ENCODE measurements at regions not wholly inside any gene's neighbourhood (a gene's known extent, or its start where the extent isn't known, plus 50 kb on each side); places are given as distances from the start of the nearest gene placed in this dataset.

GRCh38 chr12:115517913-115518312, 759.6 kb downstream of the MED13L start:
- Histone ChIP-seq H3K4me1 (ENCODE audit: control insufficient read depth in 1 of 2, insufficient read depth in 2 of 2, low read length in 2 of 2) (no peaks in the 10 kb centered on the region), H3K27ac (ENCODE audit: low read depth, low read length) (no peak overlapping the region), H3K27me3 (ENCODE audit: control insufficient read depth in 1 of 2, insufficient read depth in 2 of 2, low read length in 2 of 2) (no peaks in the 10 kb centered on the region), H3K9me3 (ENCODE audit: control insufficient read depth in 1 of 2, low read length in 2 of 2) (peaks cover 2 to 11% of the 10 kb centered on the region in 2 donors), H3K36me3 (ENCODE audit: control insufficient read depth in 1 of 2, insufficient read depth in 2 of 2, low read length in 2 of 2) (no peaks in the 10 kb centered on the region), H3K9ac (ENCODE audit: low read depth in 1 of 2, low read length in 2 of 2) (no peak overlapping the region), H3K4me3 (ENCODE audit: low read depth in 1 of 2, low read length in 2 of 2) (no peak overlapping the region)

- Histone ChIP-seq H3K36me3 (ENCODE audit: control insufficient read depth in 1 of 2, insufficient read depth in 2 of 2, low read length in 2 of 2) (no peaks in the 10 kb centered on the region), H3K4me1 (ENCODE audit: control insufficient read depth in 1 of 2, insufficient read depth in 2 of 2, low read length in 2 of 2) (peaks cover 0 to 2% of the 10 kb centered on the region in 2 donors), H3K9ac (ENCODE audit: low read depth in 1 of 2, low read length in 2 of 2) (no peak overlapping the region), H3K27ac (ENCODE audit: low read depth, low read length) (no peak overlapping the region), H3K27me3 (ENCODE audit: control insufficient read depth in 1 of 2, insufficient read depth in 2 of 2, low read length in 2 of 2) (no peaks in the 10 kb centered on the region), H3K4me3 (ENCODE audit: low read depth in 1 of 2, low read length in 2 of 2) (no peak overlapping the region), H3K9me3 (ENCODE audit: control insufficient read depth in 1 of 2, low read length in 2 of 2) (peaks cover 2 to 6% of the 10 kb centered on the region in 2 donors)
Measured at GRCh38 chr12:115511986-115512711, 765.3 kb downstream of the MED13L start.

- no peak overlapping the region for H3K4me3 ChIP-seq (ENCODE audit: low read depth in 1 of 2, low read length in 2 of 2)
- no peaks in the 10 kb centered on the region for H3K27me3 ChIP-seq (ENCODE audit: control insufficient read depth in 1 of 2, insufficient read depth in 2 of 2, low read length in 2 of 2)
- H3K9me3 ChIP-seq (ENCODE audit: control insufficient read depth in 1 of 2, low read length in 2 of 2) = peaks cover 2 to 6% of the 10 kb centered on the region in 2 donors
- no peaks in the 10 kb centered on the region for H3K36me3 ChIP-seq (ENCODE audit: control insufficient read depth in 1 of 2, insufficient read depth in 2 of 2, low read length in 2 of 2)
- H3K9ac ChIP-seq (ENCODE audit: low read depth in 1 of 2, low read length in 2 of 2) = no peak overlapping the region
- no peak overlapping the region for H3K27ac ChIP-seq (ENCODE audit: low read depth, low read length)
- H3K4me1 ChIP-seq (ENCODE audit: control insufficient read depth in 1 of 2, insufficient read depth in 2 of 2, low read length in 2 of 2) = peaks cover 5 to 9% of the 10 kb centered on the region in 2 donors
Measured at GRCh38 chr12:115511305-115511704, 766.2 kb downstream of the MED13L start.

- peaks cover 5 to 9% of the 10 kb centered on the region in 2 donors for H3K4me1 ChIP-seq (ENCODE audit: control insufficient read depth in 1 of 2, insufficient read depth in 2 of 2, low read length in 2 of 2)
- H3K36me3 ChIP-seq (ENCODE audit: control insufficient read depth in 1 of 2, insufficient read depth in 2 of 2, low read length in 2 of 2) = no peaks in the 10 kb centered on the region
- H3K27me3 ChIP-seq (ENCODE audit: control insufficient read depth in 1 of 2, insufficient read depth in 2 of 2, low read length in 2 of 2) = no peaks in the 10 kb centered on the region
- H3K9me3 ChIP-seq (ENCODE audit: control insufficient read depth in 1 of 2, low read length in 2 of 2) = peaks cover 2 to 6% of the 10 kb centered on the region in 2 donors
- H3K4me3 ChIP-seq (ENCODE audit: low read depth in 1 of 2, low read length in 2 of 2) = no peak overlapping the region
- H3K27ac ChIP-seq (ENCODE audit: low read depth, low read length) = no peak overlapping the region
- H3K9ac ChIP-seq (ENCODE audit: low read depth in 1 of 2, low read length in 2 of 2) = no peak overlapping the region
Measured at GRCh38 chr12:115508990-115509389, 768.5 kb downstream of the MED13L start.

- H3K27ac ChIP-seq (ENCODE audit: low read depth, low read length) = no peak overlapping the region
- H3K4me1 ChIP-seq (ENCODE audit: control insufficient read depth in 1 of 2, insufficient read depth in 2 of 2, low read length in 2 of 2) = peaks cover 5 to 9% of the 10 kb centered on the region in 2 donors
- H3K9me3 ChIP-seq (ENCODE audit: control insufficient read depth in 1 of 2, low read length in 2 of 2) = peaks cover 2% of the 10 kb centered on the region in 2 donors
- no peak overlapping the region for H3K9ac ChIP-seq (ENCODE audit: low read depth in 1 of 2, low read length in 2 of 2)
- H3K27me3 ChIP-seq (ENCODE audit: control insufficient read depth in 1 of 2, insufficient read depth in 2 of 2, low read length in 2 of 2) = no peaks in the 10 kb centered on the region
- no peaks in the 10 kb centered on the region for H3K36me3 ChIP-seq (ENCODE audit: control insufficient read depth in 1 of 2, insufficient read depth in 2 of 2, low read length in 2 of 2)
- no peak overlapping the region for H3K4me3 ChIP-seq (ENCODE audit: low read depth in 1 of 2, low read length in 2 of 2)
Measured at GRCh38 chr12:115507951-115508722, 769.4 kb downstream of the MED13L start.

- no peaks in the 10 kb centered on the region for H3K27me3 ChIP-seq (ENCODE audit: control insufficient read depth in 1 of 2, insufficient read depth in 2 of 2, low read length in 2 of 2)
- H3K36me3 ChIP-seq (ENCODE audit: control insufficient read depth in 1 of 2, insufficient read depth in 2 of 2, low read length in 2 of 2) = no peaks in the 10 kb centered on the region
- no peak overlapping the region for H3K27ac ChIP-seq (ENCODE audit: low read depth, low read length)
- H3K9ac ChIP-seq (ENCODE audit: low read depth in 1 of 2, low read length in 2 of 2) = no peak overlapping the region
- peaks cover 5 to 9% of the 10 kb centered on the region in 2 donors for H3K4me1 ChIP-seq (ENCODE audit: control insufficient read depth in 1 of 2, insufficient read depth in 2 of 2, low read length in 2 of 2)
- H3K9me3 ChIP-seq (ENCODE audit: control insufficient read depth in 1 of 2, low read length in 2 of 2) = peaks cover 0 to 2% of the 10 kb centered on the region in 2 donors
- no peak overlapping the region for H3K4me3 ChIP-seq (ENCODE audit: low read depth in 1 of 2, low read length in 2 of 2)
Measured at GRCh38 chr12:115507560-115507889, 770.0 kb downstream of the MED13L start.

- Histone ChIP-seq H3K27ac (ENCODE audit: low read depth, low read length) (no peak overlapping the region), H3K27me3 (ENCODE audit: control insufficient read depth in 1 of 2, insufficient read depth in 2 of 2, low read length in 2 of 2) (no peaks in the 10 kb centered on the region), H3K9ac (ENCODE audit: low read depth in 1 of 2, low read length in 2 of 2) (no peak overlapping the region)
Measured at GRCh38 chr12:115506822-115507559, 770.5 kb downstream of the MED13L start.

GRCh38 chr12:115504306-115505290, 772.9 kb downstream of the MED13L start:
- Histone ChIP-seq H3K36me3 (ENCODE audit: control insufficient read depth in 1 of 2, insufficient read depth in 2 of 2, low read length in 2 of 2) (no peaks in the 10 kb centered on the region), H3K9ac (ENCODE audit: low read depth in 1 of 2, low read length in 2 of 2) (no peak overlapping the region), H3K4me1 (ENCODE audit: control insufficient read depth in 1 of 2, insufficient read depth in 2 of 2, low read length in 2 of 2) (peaks cover 5 to 9% of the 10 kb centered on the region in 2 donors), H3K9me3 (ENCODE audit: control insufficient read depth in 1 of 2, low read length in 2 of 2) (peaks cover 0 to 4% of the 10 kb centered on the region in 2 donors), H3K4me3 (ENCODE audit: low read depth in 1 of 2, low read length in 2 of 2) (no peak overlapping the region), H3K27me3 (ENCODE audit: control insufficient read depth in 1 of 2, insufficient read depth in 2 of 2, low read length in 2 of 2) (no peaks in the 10 kb centered on the region), H3K27ac (ENCODE audit: low read depth, low read length) (no peak overlapping the region)

More at GRCh38 chr12:115506822-115507559, 770.5 kb downstream of the MED13L start:
- no peak overlapping the region for H3K4me3 ChIP-seq (ENCODE audit: low read depth in 1 of 2, low read length in 2 of 2)
- H3K4me1 ChIP-seq (ENCODE audit: control insufficient read depth in 1 of 2, insufficient read depth in 2 of 2, low read length in 2 of 2) = peaks cover 5 to 9% of the 10 kb centered on the region in 2 donors
- no peaks in the 10 kb centered on the region for H3K36me3 ChIP-seq (ENCODE audit: control insufficient read depth in 1 of 2, insufficient read depth in 2 of 2, low read length in 2 of 2)
- H3K9me3 ChIP-seq (ENCODE audit: control insufficient read depth in 1 of 2, low read length in 2 of 2) = peaks cover 0 to 4% of the 10 kb centered on the region in 2 donors

- H3K36me3 ChIP-seq (ENCODE audit: control insufficient read depth in 1 of 2, insufficient read depth in 2 of 2, low read length in 2 of 2) = no peaks in the 10 kb centered on the region
- H3K9ac ChIP-seq (ENCODE audit: low read depth in 1 of 2, low read length in 2 of 2) = no peak overlapping the region
- H3K27me3 ChIP-seq (ENCODE audit: control insufficient read depth in 1 of 2, insufficient read depth in 2 of 2, low read length in 2 of 2) = no peaks in the 10 kb centered on the region
- no peak overlapping the region for H3K4me3 ChIP-seq (ENCODE audit: low read depth in 1 of 2, low read length in 2 of 2)
- H3K27ac ChIP-seq (ENCODE audit: low read depth, low read length) = no peak overlapping the region
- peaks cover 0 to 4% of the 10 kb centered on the region in 2 donors for H3K9me3 ChIP-seq (ENCODE audit: control insufficient read depth in 1 of 2, low read length in 2 of 2)
- no peaks in the 10 kb centered on the region for H3K4me1 ChIP-seq (ENCODE audit: control insufficient read depth in 1 of 2, insufficient read depth in 2 of 2, low read length in 2 of 2)
Measured at GRCh38 chr12:115500872-115501271, 776.6 kb downstream of the MED13L start.
